H1 (cell line): ENCODE measurements at regions not wholly inside any gene's neighbourhood (a gene's known extent, or its start where the extent isn't known, plus 50 kb on each side); places are given as distances from the start of the nearest gene placed in this dataset.

Experiments used
- CTCF ChIA-PET: fragments of 300-600 bp; sonication (Branson Sonifier 250); formaldehyde crosslinking; loops from one replicate; lab custom pipeline; 2021; ENCODE audit not compliant: partially characterized antibody; lab: Charles Lee
- POLR2A ChIA-PET: fragments of 300-600 bp; sonication (Branson Sonifier 250); formaldehyde crosslinking; loops from one replicate; lab custom pipeline; 2021; ENCODE audit warnings: inconsistent platforms; ENCODE audit not compliant: partially characterized antibody; lab: Charles Lee
- DNase-seq, 2 experiments: peaks; one replicate each; pipeline versions ENCODE4 v3.0.0 to v3.0.0-alpha.2; 2010 to 2022; ENCODE audit warnings: low spot score in 2 of 2, low read depth in 1 of 2, mixed read lengths in 1 of 2
- FAIRE-seq: peaks from 2 replicates; lab custom pipeline; 2011; peaks lifted over from hg19 to GRCh38; lab: Jason Lieb, UNC
- H2AFZ ChIP-seq: 2 replicates; pipeline ENCODE4 v1.8.1; 2012; ENCODE audit warnings: low read length, inconsistent platforms
- H2AK5ac ChIP-seq: 2 replicates; pipeline ENCODE4 v1.6.1; 2013; ENCODE audit warnings: low read depth, low read length
- H2BK120ac ChIP-seq: replicated peaks from 2 replicates; pipeline ENCODE3; 2013; ENCODE audit warnings: low read depth, low read length, inconsistent platforms
- H2BK12ac ChIP-seq: 2 replicates; pipeline ENCODE4 v1.6.1; 2013; ENCODE audit warnings: low read depth, low read length
- H2BK15ac ChIP-seq: 2 replicates; pipeline ENCODE4 v1.6.1; 2013; ENCODE audit warnings: low read length
- H2BK20ac ChIP-seq: 2 replicates; pipeline ENCODE4 v1.6.1; 2013; ENCODE audit warnings: low read length
- H2BK5ac ChIP-seq: 2 replicates; pipeline ENCODE4 v1.6.1; 2013; ENCODE audit warnings: low read depth, low read length
- H3K14ac ChIP-seq: 2 replicates; pipeline ENCODE4 v1.6.1; 2013; ENCODE audit warnings: inconsistent platforms; ENCODE audit not compliant: insufficient read length
- H3K18ac ChIP-seq: 2 replicates; pipeline ENCODE4 v1.6.1; 2013; ENCODE audit warnings: low read length; ENCODE audit errors: extremely low read depth
- H3K23ac ChIP-seq: 2 replicates; pipeline ENCODE4 v1.6.1; 2013; ENCODE audit warnings: inconsistent platforms; ENCODE audit not compliant: insufficient read length
- H3K23me2 ChIP-seq: 2 replicates; pipeline ENCODE4 v1.6.1; 2013; ENCODE audit warnings: low read depth, low read length
- H3K27ac ChIP-seq: 2 replicates; pipeline ENCODE4 v1.6.1; 2011; ENCODE audit warnings: low read depth, low read length, inconsistent platforms
- H3K27me3 ChIP-seq, 4 experiments: replicated peaks in 1 of 4; 1 replicate in 1 of 4; 2 replicates in 3 of 4; pipeline versions ENCODE4 v1.6.1 to v1.8.1; 2011 to 2013; ENCODE audit warnings: low read length in 3 of 4, mild to moderate bottlenecking in 3 of 4, inconsistent platforms in 2 of 4, mixed read lengths in 2 of 4, moderate library complexity in 1 of 4; ENCODE audit not compliant: control insufficient read depth in 3 of 4, insufficient read depth in 3 of 4; ENCODE audit errors: extremely low read depth in 1 of 4
- H3K36me3 ChIP-seq, 4 experiments: 2 replicates each; pipeline versions ENCODE4 v1.6.1 to v1.8.1; 2011 to 2013; ENCODE audit warnings: mild to moderate bottlenecking in 4 of 4, low read length in 3 of 4, moderate library complexity in 2 of 4, control low read depth in 1 of 4, inconsistent platforms in 1 of 4; ENCODE audit not compliant: insufficient read depth in 4 of 4, control insufficient read depth in 2 of 4
- H3K4ac ChIP-seq: replicated peaks from 2 replicates; pipeline ENCODE3; 2013; ENCODE audit warnings: low read length, low read depth, mixed read lengths, inconsistent platforms; ENCODE audit not compliant: insufficient read length
- H3K4me1 ChIP-seq, 4 experiments: replicated peaks in 1 of 4; 1 replicate in 1 of 4; 2 replicates in 3 of 4; pipeline versions ENCODE4 v1.6.1 to v1.8.1; 2011 to 2013; ENCODE audit warnings: low read length in 3 of 4, inconsistent platforms in 2 of 4, mixed read lengths in 1 of 4; ENCODE audit not compliant: insufficient read depth in 4 of 4, control insufficient read depth in 3 of 4
- H3K4me2 ChIP-seq, 2 experiments: 2 replicates each; pipeline versions ENCODE4 v1.6.1 to v1.8.1; 2011 to 2013; ENCODE audit warnings: low read depth in 2 of 2, low read length in 2 of 2, control low read depth in 1 of 2, inconsistent platforms in 1 of 2, mild to moderate bottlenecking in 1 of 2; ENCODE audit not compliant: insufficient read depth in 1 of 2
- H3K4me3 ChIP-seq, 4 experiments: fragments of 200-600, 300-600 bp in 1 of 4; sonication (generic), shearing (Covaris generic), sonication (Bioruptor Twin) in 1 of 4; 2 replicates each; pipeline versions ENCODE4 v1.5.1 to v1.8.1; 2011 to 2016; ENCODE audit warnings: low read length in 4 of 4, low read depth in 3 of 4, control low read depth in 2 of 4, inconsistent platforms in 2 of 4, mild to moderate bottlenecking in 2 of 4, mixed read lengths in 1 of 4, moderate library complexity in 1 of 4; ENCODE audit not compliant: insufficient read depth in 2 of 4; ENCODE audit errors: extremely low read depth in 1 of 4
- H3K56ac ChIP-seq: replicated peaks from 2 replicates; pipeline ENCODE3; 2013; ENCODE audit warnings: low read depth, mild to moderate bottlenecking, mixed read lengths, low read length, inconsistent platforms; ENCODE audit not compliant: insufficient read length
- H3K79me1 ChIP-seq: 2 replicates; pipeline ENCODE4 v1.6.1; 2013; ENCODE audit warnings: low read depth, low read length, control low read depth
- H3K79me2 ChIP-seq, 2 experiments: 2 replicates each; pipeline versions ENCODE4 v1.6.1 to v1.8.1; 2012 to 2013; ENCODE audit warnings: low read length in 2 of 2, mild to moderate bottlenecking in 2 of 2, inconsistent platforms in 1 of 2; ENCODE audit not compliant: insufficient read depth in 2 of 2, control insufficient read depth in 1 of 2
- H3K9ac ChIP-seq, 4 experiments: replicated peaks in 1 of 4; 1 replicate in 1 of 4; 2 replicates in 3 of 4; pipeline versions ENCODE4 v1.6.1 to v1.8.1; 2011 to 2013; ENCODE audit warnings: low read depth in 3 of 4, low read length in 3 of 4, control low read depth in 2 of 4, mild to moderate bottlenecking in 2 of 4, moderate library complexity in 2 of 4, inconsistent platforms in 1 of 4; ENCODE audit errors: extremely low read depth in 1 of 4
- H3K9me3 ChIP-seq, 2 experiments: 2 replicates each; pipeline versions ENCODE4 v1.6.1 to v1.8.1; 2012 to 2013; ENCODE audit warnings: mild to moderate bottlenecking in 2 of 2, moderate library complexity in 2 of 2, control low read depth in 1 of 2, inconsistent platforms in 1 of 2, low read depth in 1 of 2, low read length in 1 of 2, mixed read lengths in 1 of 2; ENCODE audit not compliant: insufficient read depth in 2 of 2
- H4K20me1 ChIP-seq, 2 experiments: replicated peaks in 1 of 2; 2 replicates each; pipeline versions ENCODE3 to v1.8.1; 2011 to 2013; ENCODE audit warnings: inconsistent platforms in 2 of 2, low read length in 2 of 2, mild to moderate bottlenecking in 1 of 2; ENCODE audit not compliant: insufficient read depth in 2 of 2, control insufficient read depth in 1 of 2
- H4K5ac ChIP-seq: 2 replicates; pipeline ENCODE4 v1.6.1; 2013; ENCODE audit warnings: low read length, low read depth, mixed read lengths, inconsistent platforms; ENCODE audit not compliant: insufficient read length
- H4K8ac ChIP-seq: 2 replicates; pipeline ENCODE4 v1.8.0; 2013; ENCODE audit warnings: mild to moderate bottlenecking, moderate library complexity, low read length, inconsistent platforms; ENCODE audit not compliant: insufficient read depth; ENCODE audit errors: extremely low read depth
- H4K91ac ChIP-seq: replicated peaks from 2 replicates; pipeline ENCODE3; 2013; ENCODE audit warnings: low read length, mixed read lengths, inconsistent platforms; ENCODE audit not compliant: insufficient read length
- ATF2 ChIP-seq: IDR thresholded peaks from 2 replicates; pipeline ENCODE4 v1.6.1; 2012; ENCODE audit warnings: low read length, inconsistent platforms
- CTBP2 ChIP-seq: IDR thresholded peaks from 2 replicates; pipeline ENCODE4 v1.7.0; 2011; ENCODE audit warnings: borderline replicate concordance, mild to moderate bottlenecking, moderate library complexity, mixed read lengths, low read length; ENCODE audit not compliant: insufficient read depth, insufficient read length
- EP300 ChIP-seq, 2 experiments: IDR thresholded peaks; 1 replicate in 1 of 2; 2 replicates in 1 of 2; pipeline ENCODE4 v1.6.1; 2011 to 2012; ENCODE audit warnings: low read depth in 2 of 2, low read length in 2 of 2, mild to moderate bottlenecking in 2 of 2, borderline replicate concordance in 1 of 2, inconsistent platforms in 1 of 2, moderate library complexity in 1 of 2
- KDM4A ChIP-seq: IDR thresholded peaks from one replicate; pipeline ENCODE4 v1.7.1; 2012; ENCODE audit warnings: low read depth, mild to moderate bottlenecking, moderate library complexity, low read length, inconsistent platforms; ENCODE audit not compliant: severe bottlenecking
- WGBS, 2 experiments: shearing (Covaris generic) in 1 of 2; methylation state at CpG; one replicate each; pipeline versions ENCODE4 v1.1.6 to v1.1.7; 2013 to 2015; ENCODE audit warnings: low lambda C conversion rate in 2 of 2, mixed read lengths in 2 of 2, inconsistent platforms in 1 of 2, low coverage in 1 of 2, missing lambda C conversion rate in 1 of 2; ENCODE audit not compliant: insufficient replicate concordance in 2 of 2, insufficient coverage in 1 of 2, insufficient read length in 1 of 2; ENCODE audit errors: extremely low coverage in 1 of 2, missing lambda C conversion rate in 1 of 2; 5-methylcytosine and 5-hydroxymethylcytosine counted together

DNA sequence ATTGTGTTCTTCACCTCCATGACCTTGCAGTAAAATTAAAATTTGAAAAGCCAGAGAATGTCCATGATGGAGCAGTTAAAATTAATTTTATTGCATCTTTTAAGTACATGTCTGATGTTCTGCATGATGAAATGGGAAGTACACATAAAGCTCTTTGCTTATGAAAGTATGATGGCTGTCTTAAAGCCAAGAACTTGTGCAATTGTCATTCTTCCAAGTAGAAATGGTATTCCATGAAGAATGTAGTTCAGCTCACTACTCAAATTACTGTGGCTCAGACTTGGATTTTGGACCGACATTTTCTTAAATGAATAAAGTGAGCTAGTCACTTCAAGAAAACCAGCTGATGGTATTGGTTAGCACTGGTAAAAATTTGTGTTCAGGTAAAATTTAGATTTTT, 161.7 kb upstream of the CXCL13 start:
- no peaks in the 10 kb centered on the region for H3K27me3 ChIP-seq
- H2BK5ac ChIP-seq = no peak overlapping the region
- 96% methylated on average over 1 of the region's 1 CpG; no CpG with 5 or more reads in 1 of the 2 experiments for WGBS, 2 experiments
- no peak overlapping the region for H3K23ac ChIP-seq
- H3K9ac ChIP-seq = no peak overlapping the region
- no peaks in the 10 kb centered on the region for H3K79me2 ChIP-seq
- H4K20me1 ChIP-seq = no peaks in the 10 kb centered on the region
- no peaks in the 10 kb centered on the region for H3K9me3 ChIP-seq
- no peak overlapping the region for H2BK120ac ChIP-seq
- H3K27ac ChIP-seq = no peak overlapping the region
- H3K4me1 ChIP-seq = no peaks in the 10 kb centered on the region
- H2BK15ac ChIP-seq = no peak overlapping the region
- H3K56ac ChIP-seq = no peak overlapping the region
- DNase-seq (no peak), FAIRE-seq (no peak)
- H3K4me3 ChIP-seq = no peak overlapping the region
- H2AFZ ChIP-seq = no peak overlapping the region
- no peaks in the 10 kb centered on the region for H3K23me2 ChIP-seq
- no peak overlapping the region for H4K91ac ChIP-seq
- no peak overlapping the region for H2AK5ac ChIP-seq
- no peak overlapping the region for H4K5ac ChIP-seq
- no peaks in the 10 kb centered on the region for H3K79me1 ChIP-seq
- H3K4me2 ChIP-seq = no peak overlapping the region
- no peak overlapping the region for H4K8ac ChIP-seq
- H3K18ac ChIP-seq = no peak overlapping the region
- no peak for TF ChIP-seq ATF2
- TF ChIP-seq CTBP2 = no peak
- TF ChIP-seq KDM4A = no peak
- TF ChIP-seq EP300 (IDR thresholded peaks at IDR 0.05; ENCODE audit: borderline replicate concordance in 1 of 2, low read depth in 2 of 2, low read length in 2 of 2) = no peak
- no peak overlapping the region for H3K14ac ChIP-seq
- H3K4ac ChIP-seq = no peak overlapping the region
- ChIA-PET POLR2A (no interaction called here), CTCF (interaction anchor here (0.6 to 13.4 kb wide), 4 partner anchors 12 to 412 kb away, joined by 3 to 120 read pairs (median 3); no protein-coding TSS in a partner anchor)
- H2BK12ac ChIP-seq = no peak overlapping the region
- no peaks in the 10 kb centered on the region for H3K36me3 ChIP-seq
- no peak overlapping the region for H2BK20ac ChIP-seq
